Psoas muscle (tissue), 7 donors: ENCODE measurements at regions not wholly inside any gene's neighbourhood (a gene's known extent, or its start where the extent isn't known, plus 50 kb on each side); places are given as distances from the start of the nearest gene placed in this dataset.

Experiments
- ATAC-seq, 4 donors: fragments of 200-7000 bp; cut with Tn5 transposase; one replicate each; pipeline ENCODE4 v1.9.1; 2020; ENCODE audit warnings: moderate library complexity in 3 of 4, mild to moderate bottlenecking in 2 of 4
- DNase-seq, 2 donors: peaks; one replicate each; pipeline ENCODE4 v3.0.0-alpha.2; 2020
- H3K27ac ChIP-seq: fragments of 200-600 bp; one replicate; pipeline ENCODE4 v1.8.0; 2022
- H3K27me3 ChIP-seq, 3 donors: fragments of 200-600 bp in 1 of 3; one replicate each; pipeline versions ENCODE4 v1.6.1 to v1.8.0; 2013 to 2022; ENCODE audit warnings: low read length in 2 of 3, mild to moderate bottlenecking in 2 of 3, moderate library complexity in 1 of 3; ENCODE audit not compliant: insufficient read depth in 3 of 3
- H3K36me3 ChIP-seq, 2 donors: fragments of 200-600 bp in 1 of 2; one replicate each; pipeline versions ENCODE4 v1.6.1 to v1.8.0; 2013 to 2022; ENCODE audit warnings: low read depth in 1 of 2, mild to moderate bottlenecking in 1 of 2, moderate library complexity in 1 of 2; ENCODE audit not compliant: insufficient read depth in 1 of 2
- H3K4me1 ChIP-seq: fragments of 200-600 bp; one replicate; pipeline ENCODE4 v1.8.0; 2022
- H3K4me3 ChIP-seq: fragments of 200-600 bp; one replicate; pipeline ENCODE4 v1.8.0; 2022; ENCODE audit warnings: mild to moderate bottlenecking
- H3K9me3 ChIP-seq: fragments of 200-600 bp; one replicate; pipeline ENCODE4 v1.8.0; 2022
- WGBS, 3 donors: extraction: QIAGEN DNeasy Blood & Tissue Kit; methylation state at CpG; one replicate each; pipeline versions ENCODE4 v1.1.6 to v1.1.7; 2013; 5-methylcytosine and 5-hydroxymethylcytosine counted together
- intact Hi-C, 2 donors: fragments of 100-400 bp; cut with DNase I; formaldehyde crosslinking; loops; one replicate each; pipeline versions ENCODE4 v1.11.0 to v1.14.2; 2022
- TF ChIP-seq, protein P1 (sequence below): fragments of 200-600 bp; IDR thresholded peaks from one replicate; pipeline ENCODE4 v1.8.0; 2022; ENCODE audit warnings: antibody characterized with exemption
- donor health status: healthy with polysubstance abuse.
- donor health status: DM: no; HTN: no; CAD: no; lungs with moderate emphysema.
- donor health status: Bipolar disorder and iron deficiency.
- donor health status: healthy.
- donor health status: DM: yes; HTN: yes; CAD: no.
- donor health status: DM: no; HTN: no; CAD: no.
- donor health status: DM: yes; HTN: yes; CAD: no.

GRCh38 chr4:36779601-36780000 is 464.9 kb upstream of the NWD2 start:
- H3K9me3 ChIP-seq = no peaks in the 10 kb centered on the region
- DNase-seq (no peak), ATAC-seq (no peak)
- intact Hi-C loops = no loop called here
- no peaks in the 10 kb centered on the region for H3K36me3 ChIP-seq
- TF ChIP-seq, protein P1, sequence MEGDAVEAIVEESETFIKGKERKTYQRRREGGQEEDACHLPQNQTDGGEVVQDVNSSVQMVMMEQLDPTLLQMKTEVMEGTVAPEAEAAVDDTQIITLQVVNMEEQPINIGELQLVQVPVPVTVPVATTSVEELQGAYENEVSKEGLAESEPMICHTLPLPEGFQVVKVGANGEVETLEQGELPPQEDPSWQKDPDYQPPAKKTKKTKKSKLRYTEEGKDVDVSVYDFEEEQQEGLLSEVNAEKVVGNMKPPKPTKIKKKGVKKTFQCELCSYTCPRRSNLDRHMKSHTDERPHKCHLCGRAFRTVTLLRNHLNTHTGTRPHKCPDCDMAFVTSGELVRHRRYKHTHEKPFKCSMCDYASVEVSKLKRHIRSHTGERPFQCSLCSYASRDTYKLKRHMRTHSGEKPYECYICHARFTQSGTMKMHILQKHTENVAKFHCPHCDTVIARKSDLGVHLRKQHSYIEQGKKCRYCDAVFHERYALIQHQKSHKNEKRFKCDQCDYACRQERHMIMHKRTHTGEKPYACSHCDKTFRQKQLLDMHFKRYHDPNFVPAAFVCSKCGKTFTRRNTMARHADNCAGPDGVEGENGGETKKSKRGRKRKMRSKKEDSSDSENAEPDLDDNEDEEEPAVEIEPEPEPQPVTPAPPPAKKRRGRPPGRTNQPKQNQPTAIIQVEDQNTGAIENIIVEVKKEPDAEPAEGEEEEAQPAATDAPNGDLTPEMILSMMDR = no peak
- H3K27me3 ChIP-seq = no peaks in the 10 kb centered on the region
- 85 to 93% (median 93%) methylated on average over 1 of the region's 1 CpG for WGBS, 3 donors
- H3K4me3 ChIP-seq = no peak overlapping the region
- no peak overlapping the region for H3K27ac ChIP-seq
- no peaks in the 10 kb centered on the region for H3K4me1 ChIP-seq

GRCh38 chr4:36785973-36786372 is 458.6 kb upstream of the NWD2 start:
- H3K27ac ChIP-seq = no peak overlapping the region
- 51 to 70% (median 59%) methylated on average over 3 of the region's 3 CpGs for WGBS, 3 donors
- no peaks in the 10 kb centered on the region for H3K4me1 ChIP-seq
- no peaks in the 10 kb centered on the region for H3K27me3 ChIP-seq
- TF ChIP-seq, protein P1 = no peak
- intact Hi-C loops = no loop called here
- no peaks in the 10 kb centered on the region for H3K9me3 ChIP-seq
- ATAC-seq = no peak
- no peak for DNase-seq
- no peak overlapping the region for H3K4me3 ChIP-seq
- no peaks in the 10 kb centered on the region for H3K36me3 ChIP-seq

- intact Hi-C loops = no loop called here
- WGBS, 3 donors = 43 to 62% (median 61%) methylated on average over 2 of the region's 2 CpGs
- no peak overlapping the region for H3K27ac ChIP-seq
- H3K27me3 ChIP-seq = no peaks in the 10 kb centered on the region
- no peak for DNase-seq
- no peaks in the 10 kb centered on the region for H3K9me3 ChIP-seq
- no peak for ATAC-seq
- TF ChIP-seq, protein P1 = no peak
- no peak overlapping the region for H3K4me3 ChIP-seq
- no peaks in the 10 kb centered on the region for H3K4me1 ChIP-seq
- no peaks in the 10 kb centered on the region for H3K36me3 ChIP-seq
Observed at GRCh38 chr4:36786519-36786918, 458.0 kb upstream of the NWD2 start.

- intact Hi-C loops = no loop called here
- TF ChIP-seq, protein P1 = no peak
- H3K9me3 ChIP-seq = no peaks in the 10 kb centered on the region
- ATAC-seq (no peak), DNase-seq (no peak)
- H3K27me3 ChIP-seq = no peaks in the 10 kb centered on the region
- no peaks in the 10 kb centered on the region for H3K4me1 ChIP-seq
- 61 to 69% (median 65%) methylated on average over 1 of the region's 1 CpG for WGBS, 3 donors
- H3K36me3 ChIP-seq = no peaks in the 10 kb centered on the region
- H3K4me3 ChIP-seq = no peak overlapping the region
- no peak overlapping the region for H3K27ac ChIP-seq
Observed at GRCh38 chr4:36794716-36795115, 449.8 kb upstream of the NWD2 start.

DNA sequence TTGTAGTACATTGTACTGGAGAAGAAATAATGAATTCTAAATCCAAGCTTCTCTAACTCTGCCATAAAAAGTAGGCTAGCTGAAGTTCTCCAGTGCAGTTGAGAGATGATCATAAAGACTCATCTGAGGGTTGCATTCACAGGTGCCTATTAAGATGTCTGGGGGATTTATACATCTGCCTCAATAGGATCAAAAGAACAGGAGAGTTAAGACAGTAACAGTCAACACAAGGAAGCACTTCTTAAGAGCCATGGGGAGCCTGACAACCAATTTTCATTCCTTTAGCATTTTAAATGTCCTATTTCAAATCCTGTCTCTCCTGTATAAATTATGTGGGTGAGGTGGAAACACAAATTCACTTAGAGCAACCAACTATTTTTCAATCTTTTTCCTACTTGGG is 432.4 kb upstream of the NWD2 start:
- H3K36me3 ChIP-seq = no peaks in the 10 kb centered on the region
- ATAC-seq = no peak
- no peak overlapping the region for H3K4me3 ChIP-seq
- no peak overlapping the region for H3K27ac ChIP-seq
- H3K4me1 ChIP-seq = no peaks in the 10 kb centered on the region
- no peaks in the 10 kb centered on the region for H3K9me3 ChIP-seq
- TF ChIP-seq, protein P1 = no peak
- no peaks in the 10 kb centered on the region for H3K27me3 ChIP-seq
- intact Hi-C loops = no loop called here
- no peak for DNase-seq
